ENCODE measurements at regions not wholly inside any gene's neighbourhood (a gene's known extent, or its start where the extent isn't known, plus 50 kb on each side); places are given as distances from the start of the nearest gene placed in this dataset.

- Histone ChIP-seq H3K79me2 (ENCODE audit: control insufficient read depth, insufficient read depth, low read length) (no peaks in the 10 kb centered on the region), H3K4me2 (ENCODE audit: insufficient read depth, low read length) (no peak overlapping the region), H3K9me3 (replicated peaks; ENCODE audit: control insufficient read depth, insufficient read depth, low read depth, low read length) (no peaks in the 10 kb centered on the region), H3K27ac (ENCODE audit: extremely low read depth, low read depth, low read length) (no peak overlapping the region), H2AFZ (ENCODE audit: low read depth, low read length) (no peak overlapping the region), H3K4me3 (no peak overlapping the region), H3K4me1 (replicated peaks in 1 of 2; ENCODE audit: control insufficient read depth in 2 of 2, insufficient read depth in 2 of 2, low read length in 2 of 2) (peaks cover 0 to 3% of the 10 kb centered on the region in 2 experiments; a peak in 1 of 5 replicates), H3K9ac (ENCODE audit: insufficient read depth in 1 of 2, low read depth in 2 of 2, low read length in 2 of 2) (no peak overlapping the region), H4K20me1 (replicated peaks; ENCODE audit: control insufficient read depth, insufficient read depth, low read length) (peaks cover 6% of the 10 kb centered on the region; the same call in 1 of the 2 replicates), H3K27me3 (ENCODE audit: control insufficient read depth in 2 of 2, insufficient read depth in 2 of 2, low read length in 2 of 2) (peaks cover 56 to 85% of the 10 kb centered on the region in 2 experiments; a peak in 4 of 5 replicates), H3K9me1 (ENCODE audit: control insufficient read depth, insufficient read depth, low read length) (no peaks in the 10 kb centered on the region), H3K36me3 (ENCODE audit: control insufficient read depth, insufficient read depth, low read length) (no peaks in the 10 kb centered on the region)
- TF ChIP-seq TFAP4 (CRISPR knock-in tag; IDR thresholded peaks at IDR 0.05; ENCODE audit: borderline replicate concordance) (no peak), MLLT1 (IDR thresholded peaks at IDR 0.05) (no peak), ZNF507 (tag; conservative IDR thresholded peaks at IDR 0.05) (no peak), ZNF740 (CRISPR knock-in tag; IDR thresholded peaks at IDR 0.05) (no peak), ZNF740 (tag; IDR thresholded peaks at IDR 0.05) (no peak), SPI1 (IDR thresholded peaks at IDR 0.05; ENCODE audit: borderline replicate concordance, low read depth, low read length) (no peak), KDM1A (IDR thresholded peaks at IDR 0.05) (no peak), MXI1 (IDR thresholded peaks at IDR 0.05; ENCODE audit: low read depth, low read length) (no peak), ZNF217 (CRISPR knock-in tag; IDR thresholded peaks at IDR 0.05) (no peak), RAD21 (CRISPR knock-in tag; conservative IDR thresholded peaks at IDR 0.05 in 1 of 2, IDR thresholded peaks at IDR 0.05 in 1 of 2) (no peak), GABPA (tag; conservative IDR thresholded peaks at IDR 0.05; ENCODE audit: low read depth) (no peak)
- 2% methylated on average over 11 of the region's 11 CpGs for WGBS (ENCODE audit: insufficient coverage, low coverage, missing lambda C conversion rate)
- intact Hi-C loops (cut with micrococcal nuclease), result no loop called here
- BruUV-seq (replicated peaks), result no TSS peak
- DNase-seq (ENCODE audit: extremely low read depth in 1 of 4, low spot score in 3 of 4) (no peak), FAIRE-seq (no peak), ATAC-seq (no peak)
- in situ Hi-C loops (cut with MboI), result loop anchor here (25.0 kb wide), 1 partner anchor 369 kb away; no protein-coding TSS in a partner anchor
- CTCF ChIA-PET (ENCODE audit: low intra/inter-chr PET ratio), result no interaction called here
- POLR2A ChIA-PET, result no interaction called here
Measured at GRCh38 chr7:155392726-155393570, 65.0 kb upstream of the EN2 start.

All from K562 (cell line).